WTC11 (cell line): ENCODE measurements at regions not wholly inside any gene's neighbourhood (a gene's known extent, or its start where the extent isn't known, plus 50 kb on each side); places are given as distances from the start of the nearest gene placed in this dataset.

Experiments
- ATAC-seq: fragments of 200-7000 bp; cut with Tn5 transposase; 2 replicates; pipeline ENCODE4 v1.10.0; 2021; ENCODE audit warnings: mild to moderate bottlenecking, moderate library complexity
- CTCF ChIA-PET: fragments of 300-600 bp; sonication (Branson Sonifier 250); formaldehyde crosslinking; loops from one replicate; lab custom pipeline; 2021; ENCODE audit warnings: antibody characterized with exemption; lab: Charles Lee
- POLR2A ChIA-PET: fragments of 350-600 bp; sonication (Branson Sonifier 250); formaldehyde crosslinking; loops from one replicate; lab custom pipeline; 2021; ENCODE audit warnings: antibody characterized with exemption; lab: Charles Lee
- DNase-seq: peaks from one replicate; pipeline ENCODE4 v3.0.0; 2021; ENCODE audit warnings: low spot score
- H3K27ac Mint-ChIP-seq: 2 replicates; pipeline ENCODE4 v1.8.0; 2021; ENCODE audit warnings: mixed read lengths
- H3K27me3 Mint-ChIP-seq: 2 replicates; pipeline ENCODE4 v1.8.0; 2021; ENCODE audit warnings: low read depth, mild to moderate bottlenecking, moderate library complexity, mixed read lengths
- H3K36me3 Mint-ChIP-seq: 2 replicates; pipeline ENCODE4 v1.8.0; 2021; ENCODE audit warnings: mixed read lengths
- H3K4me1 Mint-ChIP-seq: 2 replicates; pipeline ENCODE4 v1.8.0; 2022; ENCODE audit warnings: mixed read lengths
- H3K4me3 Mint-ChIP-seq: 2 replicates; pipeline ENCODE4 v1.8.0; 2021; ENCODE audit warnings: mild to moderate bottlenecking, moderate library complexity, mixed read lengths
- H3K9me3 Mint-ChIP-seq: 2 replicates; pipeline ENCODE4 v1.8.0; 2021; ENCODE audit warnings: mixed read lengths
- ATF3 ChIP-seq: sonication (generic); formaldehyde crosslinking; conservative IDR thresholded peaks from 2 replicates; pipeline ENCODE4 v1.8.1; 2022; ENCODE audit warnings: mild to moderate bottlenecking, missing genetic modification reagents
- CDX4 ChIP-seq: fragments of 250-450 bp; sonication (Bioruptor Pico); IDR thresholded peaks from 2 replicates; pipeline ENCODE4 v1.9.0; 2021; ENCODE audit warnings: moderate library complexity, mild to moderate bottlenecking, inconsistent platforms, borderline replicate concordance
- CREM ChIP-seq: sonication (generic); formaldehyde crosslinking; IDR thresholded peaks from 2 replicates; pipeline ENCODE4 v1.8.1; 2022; ENCODE audit warnings: mild to moderate bottlenecking, missing genetic modification reagents, moderate library complexity
- E2F1 ChIP-seq: sonication (generic); formaldehyde crosslinking; IDR thresholded peaks from 2 replicates; pipeline ENCODE4 v1.8.0; 2022; ENCODE audit warnings: mild to moderate bottlenecking, missing genetic modification reagents
- IRF1 ChIP-seq: sonication (generic); formaldehyde crosslinking; IDR thresholded peaks from 2 replicates; pipeline ENCODE4 v1.8.0; 2023; ENCODE audit warnings: missing genetic modification reagents
- IRF2 ChIP-seq: sonication (generic); formaldehyde crosslinking; IDR thresholded peaks from 2 replicates; pipeline ENCODE4 v1.8.0; 2022; ENCODE audit warnings: low read depth, missing genetic modification reagents, borderline replicate concordance
- KAT7 ChIP-seq: sonication (generic); formaldehyde crosslinking; IDR thresholded peaks from 2 replicates; pipeline ENCODE4 v1.8.1; 2023; ENCODE audit warnings: missing genetic modification reagents, mild to moderate bottlenecking, borderline replicate concordance
- NR2C2 ChIP-seq: sonication (generic); formaldehyde crosslinking; IDR thresholded peaks from 2 replicates; pipeline ENCODE4 v1.8.0; 2022; ENCODE audit warnings: mild to moderate bottlenecking, missing genetic modification reagents
- SMAD3 ChIP-seq: sonication (generic); formaldehyde crosslinking; IDR thresholded peaks from 2 replicates; pipeline ENCODE4 v1.8.0; 2022; ENCODE audit warnings: missing genetic modification reagents, mild to moderate bottlenecking, borderline replicate concordance
- ZNF138 ChIP-seq: sonication (generic); formaldehyde crosslinking; conservative IDR thresholded peaks from 2 replicates; pipeline ENCODE4 v1.8.1; 2022; ENCODE audit warnings: mild to moderate bottlenecking, moderate library complexity, missing genetic modification reagents
- ZNF232 ChIP-seq: sonication (generic); formaldehyde crosslinking; IDR thresholded peaks from 2 replicates; pipeline ENCODE4 v1.8.0; 2022; ENCODE audit warnings: mild to moderate bottlenecking, missing genetic modification reagents
- ZNF317 ChIP-seq: sonication (generic); formaldehyde crosslinking; IDR thresholded peaks from 2 replicates; pipeline ENCODE4 v1.8.1; 2023; ENCODE audit warnings: low read depth, mild to moderate bottlenecking, moderate library complexity, missing genetic modification reagents, borderline replicate concordance
- ZNF396 ChIP-seq: fragments of 250-450 bp; sonication (Bioruptor Pico); IDR thresholded peaks from 2 replicates; pipeline ENCODE4 v1.8.0; 2021; ENCODE audit warnings: mild to moderate bottlenecking, moderate library complexity, borderline replicate concordance
- ZNF423 ChIP-seq: fragments of 250-450 bp; sonication (Bioruptor Pico); IDR thresholded peaks from 2 replicates; pipeline ENCODE4 v2.1.2; 2022; ENCODE audit warnings: mild to moderate bottlenecking, moderate library complexity
- ZNF425 ChIP-seq: fragments of 250-450 bp; sonication (Bioruptor Pico); conservative IDR thresholded peaks from 2 replicates; pipeline ENCODE4 v1.9.0; 2021; ENCODE audit warnings: mild to moderate bottlenecking
- TF ChIP-seq, protein P1 (sequence below): sonication (generic); formaldehyde crosslinking; IDR thresholded peaks from 2 replicates; pipeline ENCODE4 v1.8.1; 2023; ENCODE audit warnings: mild to moderate bottlenecking, missing genetic modification reagents, moderate library complexity
- TF ChIP-seq, protein P2 (sequence below): sonication (generic); formaldehyde crosslinking; IDR thresholded peaks from 2 replicates; pipeline ENCODE4 v1.8.1; 2022; ENCODE audit warnings: mild to moderate bottlenecking, missing genetic modification reagents, moderate library complexity, borderline replicate concordance
- TF ChIP-seq, protein P3 (sequence below): sonication (generic); formaldehyde crosslinking; IDR thresholded peaks from 2 replicates; pipeline ENCODE4 v1.8.0; 2022; ENCODE audit warnings: mild to moderate bottlenecking, missing genetic modification reagents
- TF ChIP-seq, protein P4 (sequence below): sonication (generic); formaldehyde crosslinking; IDR thresholded peaks from 2 replicates; pipeline ENCODE4 v1.8.1; 2023; ENCODE audit warnings: mild to moderate bottlenecking, moderate library complexity, missing genetic modification reagents
- TF ChIP-seq, protein P5 (sequence below): sonication (generic); formaldehyde crosslinking; IDR thresholded peaks from 2 replicates; pipeline ENCODE4 v1.8.0; 2022; ENCODE audit warnings: missing genetic modification reagents

DNA sequence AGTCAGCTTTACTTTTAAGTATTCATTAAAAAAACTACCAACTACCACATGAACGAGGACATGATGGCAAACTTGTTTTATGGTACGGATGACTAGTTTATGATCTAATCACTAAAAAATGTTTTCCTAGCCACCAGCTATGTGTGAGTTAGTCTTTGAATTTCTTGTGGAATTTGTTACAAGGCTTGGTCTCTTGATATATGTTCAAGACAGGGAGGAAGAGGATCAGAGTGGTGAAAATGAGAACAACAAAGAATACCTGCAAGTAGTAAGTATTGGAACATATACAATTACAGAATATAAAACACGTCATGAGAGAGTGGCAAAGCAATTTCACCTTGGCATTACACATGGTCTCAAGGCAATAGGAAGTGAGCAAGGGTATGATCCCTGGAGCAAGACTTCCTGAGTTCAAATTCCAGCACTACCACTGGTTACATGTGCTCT lies 548.6 kb upstream of the TLE4 start (continued):
- no peak for TF ChIP-seq ZNF425 (CRISPR knock-in tag)

GRCh38 chr9:79026316-79026715 lies 545.4 kb upstream of the TLE4 start:
- H3K9me3 Mint-ChIP-seq: peaks cover 5% of the 10 kb centered on the region; the same call in 1 of the 2 replicates
- no peak overlapping the region for H3K4me3 Mint-ChIP-seq
- H3K27me3 Mint-ChIP-seq: no peaks in the 10 kb centered on the region
- CTCF ChIA-PET: no interaction called here
- peak; percentile 60 for ATAC-seq
- POLR2A ChIA-PET: no interaction called here
- DNase-seq: no peak
- H3K36me3 Mint-ChIP-seq: no peaks in the 10 kb centered on the region
- TF ChIP-seq ATF3 (CRISPR knock-in tag): no peak
- TF ChIP-seq, protein P1, sequence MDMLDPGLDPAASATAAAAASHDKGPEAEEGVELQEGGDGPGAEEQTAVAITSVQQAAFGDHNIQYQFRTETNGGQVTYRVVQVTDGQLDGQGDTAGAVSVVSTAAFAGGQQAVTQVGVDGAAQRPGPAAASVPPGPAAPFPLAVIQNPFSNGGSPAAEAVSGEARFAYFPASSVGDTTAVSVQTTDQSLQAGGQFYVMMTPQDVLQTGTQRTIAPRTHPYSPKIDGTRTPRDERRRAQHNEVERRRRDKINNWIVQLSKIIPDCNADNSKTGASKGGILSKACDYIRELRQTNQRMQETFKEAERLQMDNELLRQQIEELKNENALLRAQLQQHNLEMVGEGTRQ (CRISPR knock-in tag): no peak
- TF ChIP-seq KAT7 (CRISPR knock-in tag): no peak
- TF ChIP-seq ZNF138: no peak
- TF ChIP-seq, protein P2, sequence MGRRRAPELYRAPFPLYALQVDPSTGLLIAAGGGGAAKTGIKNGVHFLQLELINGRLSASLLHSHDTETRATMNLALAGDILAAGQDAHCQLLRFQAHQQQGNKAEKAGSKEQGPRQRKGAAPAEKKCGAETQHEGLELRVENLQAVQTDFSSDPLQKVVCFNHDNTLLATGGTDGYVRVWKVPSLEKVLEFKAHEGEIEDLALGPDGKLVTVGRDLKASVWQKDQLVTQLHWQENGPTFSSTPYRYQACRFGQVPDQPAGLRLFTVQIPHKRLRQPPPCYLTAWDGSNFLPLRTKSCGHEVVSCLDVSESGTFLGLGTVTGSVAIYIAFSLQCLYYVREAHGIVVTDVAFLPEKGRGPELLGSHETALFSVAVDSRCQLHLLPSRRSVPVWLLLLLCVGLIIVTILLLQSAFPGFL (CRISPR knock-in tag): no peak
- TF ChIP-seq, protein P3, sequence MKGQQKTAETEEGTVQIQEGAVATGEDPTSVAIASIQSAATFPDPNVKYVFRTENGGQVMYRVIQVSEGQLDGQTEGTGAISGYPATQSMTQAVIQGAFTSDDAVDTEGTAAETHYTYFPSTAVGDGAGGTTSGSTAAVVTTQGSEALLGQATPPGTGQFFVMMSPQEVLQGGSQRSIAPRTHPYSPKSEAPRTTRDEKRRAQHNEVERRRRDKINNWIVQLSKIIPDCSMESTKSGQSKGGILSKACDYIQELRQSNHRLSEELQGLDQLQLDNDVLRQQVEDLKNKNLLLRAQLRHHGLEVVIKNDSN (CRISPR knock-in tag): no peak
- no peak for TF ChIP-seq ZNF317 (CRISPR knock-in tag)
- no peak for TF ChIP-seq NR2C2
- no peak for TF ChIP-seq IRF2 (CRISPR knock-in tag)
- TF ChIP-seq CREM (CRISPR knock-in tag): no peak
- no peak for TF ChIP-seq CDX4 (CRISPR knock-in tag)
- TF ChIP-seq ZNF396 (CRISPR knock-in tag): no peak
- TF ChIP-seq E2F1: no peak
- peaks cover 36% of the 10 kb centered on the region for H3K4me1 Mint-ChIP-seq
- peak overlapping the region; percentile 33 for H3K27ac Mint-ChIP-seq

- Mint-ChIP-seq H3K27ac (no peak overlapping the region), H3K9me3 (peaks cover 1% of the 10 kb centered on the region), H3K4me1 (peaks cover 38% of the 10 kb centered on the region), H3K36me3 (no peaks in the 10 kb centered on the region), H3K27me3 (no peaks in the 10 kb centered on the region), H3K4me3 (no peak overlapping the region)
- ATAC-seq (no peak), DNase-seq (no peak)
- ChIA-PET POLR2A (no interaction called here), CTCF (no interaction called here)
- TF ChIP-seq SMAD3 (CRISPR knock-in tag) (no peak), ZNF423 (CRISPR knock-in tag) (no peak), ZNF232 (CRISPR knock-in tag) (no peak), IRF1 (CRISPR knock-in tag) (no peak)
- TF ChIP-seq, protein P4, sequence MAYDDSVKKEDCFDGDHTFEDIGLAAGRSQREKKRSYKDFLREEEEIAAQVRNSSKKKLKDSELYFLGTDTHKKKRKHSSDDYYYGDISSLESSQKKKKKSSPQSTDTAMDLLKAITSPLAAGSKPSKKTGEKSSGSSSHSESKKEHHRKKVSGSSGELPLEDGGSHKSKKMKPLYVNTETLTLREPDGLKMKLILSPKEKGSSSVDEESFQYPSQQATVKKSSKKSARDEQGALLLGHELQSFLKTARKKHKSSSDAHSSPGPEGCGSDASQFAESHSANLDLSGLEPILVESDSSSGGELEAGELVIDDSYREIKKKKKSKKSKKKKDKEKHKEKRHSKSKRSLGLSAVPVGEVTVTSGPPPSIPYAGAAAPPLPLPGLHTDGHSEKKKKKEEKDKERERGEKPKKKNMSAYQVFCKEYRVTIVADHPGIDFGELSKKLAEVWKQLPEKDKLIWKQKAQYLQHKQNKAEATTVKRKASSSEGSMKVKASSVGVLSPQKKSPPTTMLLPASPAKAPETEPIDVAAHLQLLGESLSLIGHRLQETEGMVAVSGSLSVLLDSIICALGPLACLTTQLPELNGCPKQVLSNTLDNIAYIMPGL (CRISPR knock-in tag): no peak
- TF ChIP-seq, protein P5, sequence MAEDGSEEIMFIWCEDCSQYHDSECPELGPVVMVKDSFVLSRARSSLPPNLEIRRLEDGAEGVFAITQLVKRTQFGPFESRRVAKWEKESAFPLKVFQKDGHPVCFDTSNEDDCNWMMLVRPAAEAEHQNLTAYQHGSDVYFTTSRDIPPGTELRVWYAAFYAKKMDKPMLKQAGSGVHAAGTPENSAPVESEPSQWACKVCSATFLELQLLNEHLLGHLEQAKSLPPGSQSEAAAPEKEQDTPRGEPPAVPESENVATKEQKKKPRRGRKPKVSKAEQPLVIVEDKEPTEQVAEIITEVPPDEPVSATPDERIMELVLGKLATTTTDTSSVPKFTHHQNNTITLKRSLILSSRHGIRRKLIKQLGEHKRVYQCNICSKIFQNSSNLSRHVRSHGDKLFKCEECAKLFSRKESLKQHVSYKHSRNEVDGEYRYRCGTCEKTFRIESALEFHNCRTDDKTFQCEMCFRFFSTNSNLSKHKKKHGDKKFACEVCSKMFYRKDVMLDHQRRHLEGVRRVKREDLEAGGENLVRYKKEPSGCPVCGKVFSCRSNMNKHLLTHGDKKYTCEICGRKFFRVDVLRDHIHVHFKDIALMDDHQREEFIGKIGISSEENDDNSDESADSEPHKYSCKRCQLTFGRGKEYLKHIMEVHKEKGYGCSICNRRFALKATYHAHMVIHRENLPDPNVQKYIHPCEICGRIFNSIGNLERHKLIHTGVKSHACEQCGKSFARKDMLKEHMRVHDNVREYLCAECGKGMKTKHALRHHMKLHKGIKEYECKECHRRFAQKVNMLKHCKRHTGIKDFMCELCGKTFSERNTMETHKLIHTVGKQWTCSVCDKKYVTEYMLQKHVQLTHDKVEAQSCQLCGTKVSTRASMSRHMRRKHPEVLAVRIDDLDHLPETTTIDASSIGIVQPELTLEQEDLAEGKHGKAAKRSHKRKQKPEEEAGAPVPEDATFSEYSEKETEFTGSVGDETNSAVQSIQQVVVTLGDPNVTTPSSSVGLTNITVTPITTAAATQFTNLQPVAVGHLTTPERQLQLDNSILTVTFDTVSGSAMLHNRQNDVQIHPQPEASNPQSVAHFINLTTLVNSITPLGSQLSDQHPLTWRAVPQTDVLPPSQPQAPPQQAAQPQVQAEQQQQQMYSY (CRISPR knock-in tag): no peak
Measured at GRCh38 chr9:79028101-79028500, 543.7 kb upstream of the TLE4 start.
